HepG2 (cell line): ENCODE measurements at regions not wholly inside any gene's neighbourhood (a gene's known extent, or its start where the extent isn't known, plus 50 kb on each side); places are given as distances from the start of the nearest gene placed in this dataset.

Experiments
- FOXA1 ChIP-seq, 2 experiments: fragments of 450-650 bp in 1 of 2; sonication (generic) in 1 of 2; formaldehyde crosslinking in 1 of 2; IDR thresholded peaks; 2 replicates each; pipeline versions ENCODE4 v1.4.0 to v1.6.1; 2016 to 2020; ENCODE audit warnings: missing genetic modification reagents in 1 of 2
- FOXA3 ChIP-seq: IDR thresholded peaks from 2 replicates; pipeline ENCODE4 v1.6.1; 2016; ENCODE audit warnings: missing genetic modification reagents, missing compliant biosample characterization
- JUND ChIP-seq: sonication (generic); formaldehyde crosslinking; IDR thresholded peaks from 2 replicates; pipeline ENCODE4 v1.8.0; 2022; ENCODE audit warnings: mild to moderate bottlenecking, missing genetic modification reagents
- KLF11 ChIP-seq: IDR thresholded peaks from 2 replicates; pipeline ENCODE4 v1.6.1; 2016; ENCODE audit warnings: missing compliant biosample characterization
- MAFK ChIP-seq, 2 experiments: IDR thresholded peaks in 1 of 2; conservative IDR thresholded peaks in 1 of 2; 2 replicates each; pipeline ENCODE4 v1.6.1; 2011; ENCODE audit warnings: improper control_type of control experiment in 2 of 2, low read length in 2 of 2
- NFIC ChIP-seq: IDR thresholded peaks from 2 replicates; pipeline ENCODE4 v1.6.1; 2012; ENCODE audit warnings: mild to moderate bottlenecking, low read length, inconsistent platforms
- POLR2A ChIP-seq, 2 experiments: IDR thresholded peaks; 2 replicates each; pipeline ENCODE4 v1.6.1; 2011; ENCODE audit warnings: low read depth in 2 of 2, low read length in 2 of 2, mild to moderate bottlenecking in 1 of 2, moderate library complexity in 1 of 2; ENCODE audit not compliant: insufficient read depth in 1 of 2
- SP1 ChIP-seq, 2 experiments: fragments of 450-650 bp in 1 of 2; sonication (generic) in 1 of 2; formaldehyde crosslinking in 1 of 2; IDR thresholded peaks; 2 replicates each; pipeline versions ENCODE4 v1.4.0 to v1.6.1; 2016 to 2020; ENCODE audit warnings: missing genetic modification reagents in 1 of 2
- TCF7 ChIP-seq: sonication (generic); IDR thresholded peaks from 2 replicates; pipeline ENCODE4 v1.6.1; 2016; ENCODE audit warnings: antibody characterized with exemption, low read depth
- ZNF282 ChIP-seq: fragments of 450-650 bp; IDR thresholded peaks from 2 replicates; pipeline ENCODE4 v1.6.1; 2018; ENCODE audit not compliant: partially characterized antibody
- ZNF331 ChIP-seq: sonication (generic); formaldehyde crosslinking; IDR thresholded peaks from 2 replicates; pipeline ENCODE4 v1.4.0; 2020; ENCODE audit warnings: missing genetic modification reagents
- TF ChIP-seq, protein P1 (sequence below): IDR thresholded peaks from 2 replicates; pipeline ENCODE4 v1.6.1; 2016; ENCODE audit warnings: low read depth, borderline replicate concordance
- TF ChIP-seq, protein P2 (sequence below): sonication (generic); formaldehyde crosslinking; IDR thresholded peaks from 2 replicates; pipeline ENCODE4 v1.5.1; 2020; ENCODE audit warnings: mild to moderate bottlenecking, missing genetic modification reagents, borderline replicate concordance
- TF ChIP-seq, protein P3 (sequence below): IDR thresholded peaks from 2 replicates; pipeline ENCODE4 v1.4.0; 2020; ENCODE audit warnings: mild to moderate bottlenecking, missing genetic modification reagents

DNA sequence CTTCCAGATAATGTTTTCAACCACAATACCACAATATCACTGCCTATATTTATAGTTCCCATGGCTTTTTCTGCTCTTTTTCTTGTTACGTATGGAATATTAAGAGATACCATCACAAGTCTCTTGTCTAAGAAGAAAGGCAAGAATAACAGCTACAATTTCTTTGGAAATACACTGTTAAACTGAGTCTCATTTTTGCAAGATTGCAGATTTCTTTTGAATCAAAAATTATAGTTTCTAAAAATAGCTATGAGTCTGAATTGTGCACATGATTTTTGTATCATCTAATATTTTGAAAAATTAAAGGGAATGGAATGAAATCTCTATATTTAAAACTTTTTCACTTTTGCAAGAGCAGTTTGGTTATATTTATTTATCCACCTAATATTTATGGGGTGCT, 1120.8 kb downstream of the EFNB2 start:
- peak; percentile 34 to 80 for TF ChIP-seq MAFK (conservative IDR thresholded peaks at IDR 0.05 in 1 of 2, IDR thresholded peaks at IDR 0.05 in 1 of 2; ENCODE audit: low read length in 2 of 2)
- TF ChIP-seq ZNF282, result no peak
- no peak for TF ChIP-seq POLR2A (IDR thresholded peaks at IDR 0.05; ENCODE audit: insufficient read depth in 1 of 2, low read depth in 2 of 2, low read length in 2 of 2)
- no peak for TF ChIP-seq NFIC
- no peak for TF ChIP-seq KLF11 (CRISPR knock-in tag)
- TF ChIP-seq, protein P1, sequence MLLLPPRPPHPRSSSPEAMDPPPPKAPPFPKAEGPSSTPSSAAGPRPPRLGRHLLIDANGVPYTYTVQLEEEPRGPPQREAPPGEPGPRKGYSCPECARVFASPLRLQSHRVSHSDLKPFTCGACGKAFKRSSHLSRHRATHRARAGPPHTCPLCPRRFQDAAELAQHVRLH (CRISPR knock-in tag), result no peak
- TF ChIP-seq, protein P2, sequence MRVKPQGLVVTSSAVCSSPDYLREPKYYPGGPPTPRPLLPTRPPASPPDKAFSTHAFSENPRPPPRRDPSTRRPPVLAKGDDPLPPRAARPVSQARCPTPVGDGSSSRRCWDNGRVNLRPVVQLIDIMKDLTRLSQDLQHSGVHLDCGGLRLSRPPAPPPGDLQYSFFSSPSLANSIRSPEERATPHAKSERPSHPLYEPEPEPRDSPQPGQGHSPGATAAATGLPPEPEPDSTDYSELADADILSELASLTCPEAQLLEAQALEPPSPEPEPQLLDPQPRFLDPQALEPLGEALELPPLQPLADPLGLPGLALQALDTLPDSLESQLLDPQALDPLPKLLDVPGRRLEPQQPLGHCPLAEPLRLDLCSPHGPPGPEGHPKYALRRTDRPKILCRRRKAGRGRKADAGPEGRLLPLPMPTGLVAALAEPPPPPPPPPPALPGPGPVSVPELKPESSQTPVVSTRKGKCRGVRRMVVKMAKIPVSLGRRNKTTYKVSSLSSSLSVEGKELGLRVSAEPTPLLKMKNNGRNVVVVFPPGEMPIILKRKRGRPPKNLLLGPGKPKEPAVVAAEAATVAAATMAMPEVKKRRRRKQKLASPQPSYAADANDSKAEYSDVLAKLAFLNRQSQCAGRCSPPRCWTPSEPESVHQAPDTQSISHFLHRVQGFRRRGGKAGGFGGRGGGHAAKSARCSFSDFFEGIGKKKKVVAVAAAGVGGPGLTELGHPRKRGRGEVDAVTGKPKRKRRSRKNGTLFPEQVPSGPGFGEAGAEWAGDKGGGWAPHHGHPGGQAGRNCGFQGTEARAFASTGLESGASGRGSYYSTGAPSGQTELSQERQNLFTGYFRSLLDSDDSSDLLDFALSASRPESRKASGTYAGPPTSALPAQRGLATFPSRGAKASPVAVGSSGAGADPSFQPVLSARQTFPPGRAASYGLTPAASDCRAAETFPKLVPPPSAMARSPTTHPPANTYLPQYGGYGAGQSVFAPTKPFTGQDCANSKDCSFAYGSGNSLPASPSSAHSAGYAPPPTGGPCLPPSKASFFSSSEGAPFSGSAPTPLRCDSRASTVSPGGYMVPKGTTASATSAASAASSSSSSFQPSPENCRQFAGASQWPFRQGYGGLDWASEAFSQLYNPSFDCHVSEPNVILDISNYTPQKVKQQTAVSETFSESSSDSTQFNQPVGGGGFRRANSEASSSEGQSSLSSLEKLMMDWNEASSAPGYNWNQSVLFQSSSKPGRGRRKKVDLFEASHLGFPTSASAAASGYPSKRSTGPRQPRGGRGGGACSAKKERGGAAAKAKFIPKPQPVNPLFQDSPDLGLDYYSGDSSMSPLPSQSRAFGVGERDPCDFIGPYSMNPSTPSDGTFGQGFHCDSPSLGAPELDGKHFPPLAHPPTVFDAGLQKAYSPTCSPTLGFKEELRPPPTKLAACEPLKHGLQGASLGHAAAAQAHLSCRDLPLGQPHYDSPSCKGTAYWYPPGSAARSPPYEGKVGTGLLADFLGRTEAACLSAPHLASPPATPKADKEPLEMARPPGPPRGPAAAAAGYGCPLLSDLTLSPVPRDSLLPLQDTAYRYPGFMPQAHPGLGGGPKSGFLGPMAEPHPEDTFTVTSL (CRISPR knock-in tag), result no peak
- TF ChIP-seq FOXA1 (IDR thresholded peaks at IDR 0.05), result no peak
- no peak for TF ChIP-seq FOXA1 (CRISPR knock-in tag; IDR thresholded peaks at IDR 0.05)
- TF ChIP-seq FOXA3 (CRISPR knock-in tag), result no peak
- TF ChIP-seq, protein P3, sequence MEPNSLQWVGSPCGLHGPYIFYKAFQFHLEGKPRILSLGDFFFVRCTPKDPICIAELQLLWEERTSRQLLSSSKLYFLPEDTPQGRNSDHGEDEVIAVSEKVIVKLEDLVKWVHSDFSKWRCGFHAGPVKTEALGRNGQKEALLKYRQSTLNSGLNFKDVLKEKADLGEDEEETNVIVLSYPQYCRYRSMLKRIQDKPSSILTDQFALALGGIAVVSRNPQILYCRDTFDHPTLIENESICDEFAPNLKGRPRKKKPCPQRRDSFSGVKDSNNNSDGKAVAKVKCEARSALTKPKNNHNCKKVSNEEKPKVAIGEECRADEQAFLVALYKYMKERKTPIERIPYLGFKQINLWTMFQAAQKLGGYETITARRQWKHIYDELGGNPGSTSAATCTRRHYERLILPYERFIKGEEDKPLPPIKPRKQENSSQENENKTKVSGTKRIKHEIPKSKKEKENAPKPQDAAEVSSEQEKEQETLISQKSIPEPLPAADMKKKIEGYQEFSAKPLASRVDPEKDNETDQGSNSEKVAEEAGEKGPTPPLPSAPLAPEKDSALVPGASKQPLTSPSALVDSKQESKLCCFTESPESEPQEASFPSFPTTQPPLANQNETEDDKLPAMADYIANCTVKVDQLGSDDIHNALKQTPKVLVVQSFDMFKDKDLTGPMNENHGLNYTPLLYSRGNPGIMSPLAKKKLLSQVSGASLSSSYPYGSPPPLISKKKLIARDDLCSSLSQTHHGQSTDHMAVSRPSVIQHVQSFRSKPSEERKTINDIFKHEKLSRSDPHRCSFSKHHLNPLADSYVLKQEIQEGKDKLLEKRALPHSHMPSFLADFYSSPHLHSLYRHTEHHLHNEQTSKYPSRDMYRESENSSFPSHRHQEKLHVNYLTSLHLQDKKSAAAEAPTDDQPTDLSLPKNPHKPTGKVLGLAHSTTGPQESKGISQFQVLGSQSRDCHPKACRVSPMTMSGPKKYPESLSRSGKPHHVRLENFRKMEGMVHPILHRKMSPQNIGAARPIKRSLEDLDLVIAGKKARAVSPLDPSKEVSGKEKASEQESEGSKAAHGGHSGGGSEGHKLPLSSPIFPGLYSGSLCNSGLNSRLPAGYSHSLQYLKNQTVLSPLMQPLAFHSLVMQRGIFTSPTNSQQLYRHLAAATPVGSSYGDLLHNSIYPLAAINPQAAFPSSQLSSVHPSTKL (CRISPR knock-in tag), result no peak
- no peak for TF ChIP-seq ZNF331 (CRISPR knock-in tag)
- TF ChIP-seq TCF7, result no peak
- TF ChIP-seq SP1 (IDR thresholded peaks at IDR 0.05), result no peak
- no peak for TF ChIP-seq SP1 (CRISPR knock-in tag; IDR thresholded peaks at IDR 0.05)
- TF ChIP-seq JUND (CRISPR knock-in tag), result no peak
